H1 (cell line): ENCODE measurements at regions not wholly inside any gene's neighbourhood (a gene's known extent, or its start where the extent isn't known, plus 50 kb on each side); places are given as distances from the start of the nearest gene placed in this dataset.

Experiments
- CTCF ChIA-PET: fragments of 300-600 bp; sonication (Branson Sonifier 250); formaldehyde crosslinking; loops from one replicate; lab custom pipeline; 2021; ENCODE audit not compliant: partially characterized antibody; lab: Charles Lee
- POLR2A ChIA-PET: fragments of 300-600 bp; sonication (Branson Sonifier 250); formaldehyde crosslinking; loops from one replicate; lab custom pipeline; 2021; ENCODE audit warnings: inconsistent platforms; ENCODE audit not compliant: partially characterized antibody; lab: Charles Lee
- DNase-seq, 2 experiments: peaks; one replicate each; pipeline versions ENCODE4 v3.0.0 to v3.0.0-alpha.2; 2010 to 2022; ENCODE audit warnings: low spot score in 2 of 2, low read depth in 1 of 2, mixed read lengths in 1 of 2
- FAIRE-seq: peaks from 2 replicates; lab custom pipeline; 2011; peaks lifted over from hg19 to GRCh38; lab: Jason Lieb, UNC
- H2AFZ ChIP-seq: 2 replicates; pipeline ENCODE4 v1.8.1; 2012; ENCODE audit warnings: low read length, inconsistent platforms
- H2AK5ac ChIP-seq: 2 replicates; pipeline ENCODE4 v1.6.1; 2013; ENCODE audit warnings: low read depth, low read length
- H2BK120ac ChIP-seq: replicated peaks from 2 replicates; pipeline ENCODE3; 2013; ENCODE audit warnings: low read depth, low read length, inconsistent platforms
- H2BK12ac ChIP-seq: 2 replicates; pipeline ENCODE4 v1.6.1; 2013; ENCODE audit warnings: low read depth, low read length
- H2BK15ac ChIP-seq: 2 replicates; pipeline ENCODE4 v1.6.1; 2013; ENCODE audit warnings: low read length
- H2BK20ac ChIP-seq: 2 replicates; pipeline ENCODE4 v1.6.1; 2013; ENCODE audit warnings: low read length
- H2BK5ac ChIP-seq: 2 replicates; pipeline ENCODE4 v1.6.1; 2013; ENCODE audit warnings: low read depth, low read length
- H3K14ac ChIP-seq: 2 replicates; pipeline ENCODE4 v1.6.1; 2013; ENCODE audit warnings: inconsistent platforms; ENCODE audit not compliant: insufficient read length
- H3K18ac ChIP-seq: 2 replicates; pipeline ENCODE4 v1.6.1; 2013; ENCODE audit warnings: low read length; ENCODE audit errors: extremely low read depth
- H3K23ac ChIP-seq: 2 replicates; pipeline ENCODE4 v1.6.1; 2013; ENCODE audit warnings: inconsistent platforms; ENCODE audit not compliant: insufficient read length
- H3K23me2 ChIP-seq: 2 replicates; pipeline ENCODE4 v1.6.1; 2013; ENCODE audit warnings: low read depth, low read length
- H3K27ac ChIP-seq: 2 replicates; pipeline ENCODE4 v1.6.1; 2011; ENCODE audit warnings: low read depth, low read length, inconsistent platforms
- H3K27me3 ChIP-seq, 4 experiments: replicated peaks in 1 of 4; 1 replicate in 1 of 4; 2 replicates in 3 of 4; pipeline versions ENCODE4 v1.6.1 to v1.8.1; 2011 to 2013; ENCODE audit warnings: low read length in 3 of 4, mild to moderate bottlenecking in 3 of 4, inconsistent platforms in 2 of 4, mixed read lengths in 2 of 4, moderate library complexity in 1 of 4; ENCODE audit not compliant: control insufficient read depth in 3 of 4, insufficient read depth in 3 of 4; ENCODE audit errors: extremely low read depth in 1 of 4
- H3K36me3 ChIP-seq, 4 experiments: 2 replicates each; pipeline versions ENCODE4 v1.6.1 to v1.8.1; 2011 to 2013; ENCODE audit warnings: mild to moderate bottlenecking in 4 of 4, low read length in 3 of 4, moderate library complexity in 2 of 4, control low read depth in 1 of 4, inconsistent platforms in 1 of 4; ENCODE audit not compliant: insufficient read depth in 4 of 4, control insufficient read depth in 2 of 4
- H3K4ac ChIP-seq: replicated peaks from 2 replicates; pipeline ENCODE3; 2013; ENCODE audit warnings: low read length, low read depth, mixed read lengths, inconsistent platforms; ENCODE audit not compliant: insufficient read length
- H3K4me1 ChIP-seq, 4 experiments: replicated peaks in 1 of 4; 1 replicate in 1 of 4; 2 replicates in 3 of 4; pipeline versions ENCODE4 v1.6.1 to v1.8.1; 2011 to 2013; ENCODE audit warnings: low read length in 3 of 4, inconsistent platforms in 2 of 4, mixed read lengths in 1 of 4; ENCODE audit not compliant: insufficient read depth in 4 of 4, control insufficient read depth in 3 of 4
- H3K4me2 ChIP-seq, 2 experiments: 2 replicates each; pipeline versions ENCODE4 v1.6.1 to v1.8.1; 2011 to 2013; ENCODE audit warnings: low read depth in 2 of 2, low read length in 2 of 2, control low read depth in 1 of 2, inconsistent platforms in 1 of 2, mild to moderate bottlenecking in 1 of 2; ENCODE audit not compliant: insufficient read depth in 1 of 2
- H3K4me3 ChIP-seq, 4 experiments: fragments of 200-600, 300-600 bp in 1 of 4; sonication (generic), shearing (Covaris generic), sonication (Bioruptor Twin) in 1 of 4; 2 replicates each; pipeline versions ENCODE4 v1.5.1 to v1.8.1; 2011 to 2016; ENCODE audit warnings: low read length in 4 of 4, low read depth in 3 of 4, control low read depth in 2 of 4, inconsistent platforms in 2 of 4, mild to moderate bottlenecking in 2 of 4, mixed read lengths in 1 of 4, moderate library complexity in 1 of 4; ENCODE audit not compliant: insufficient read depth in 2 of 4; ENCODE audit errors: extremely low read depth in 1 of 4
- H3K56ac ChIP-seq: replicated peaks from 2 replicates; pipeline ENCODE3; 2013; ENCODE audit warnings: low read depth, mild to moderate bottlenecking, mixed read lengths, low read length, inconsistent platforms; ENCODE audit not compliant: insufficient read length
- H3K79me1 ChIP-seq: 2 replicates; pipeline ENCODE4 v1.6.1; 2013; ENCODE audit warnings: low read depth, low read length, control low read depth
- H3K79me2 ChIP-seq, 2 experiments: 2 replicates each; pipeline versions ENCODE4 v1.6.1 to v1.8.1; 2012 to 2013; ENCODE audit warnings: low read length in 2 of 2, mild to moderate bottlenecking in 2 of 2, inconsistent platforms in 1 of 2; ENCODE audit not compliant: insufficient read depth in 2 of 2, control insufficient read depth in 1 of 2
- H3K9ac ChIP-seq, 4 experiments: replicated peaks in 1 of 4; 1 replicate in 1 of 4; 2 replicates in 3 of 4; pipeline versions ENCODE4 v1.6.1 to v1.8.1; 2011 to 2013; ENCODE audit warnings: low read depth in 3 of 4, low read length in 3 of 4, control low read depth in 2 of 4, mild to moderate bottlenecking in 2 of 4, moderate library complexity in 2 of 4, inconsistent platforms in 1 of 4; ENCODE audit errors: extremely low read depth in 1 of 4
- H3K9me3 ChIP-seq, 2 experiments: 2 replicates each; pipeline versions ENCODE4 v1.6.1 to v1.8.1; 2012 to 2013; ENCODE audit warnings: mild to moderate bottlenecking in 2 of 2, moderate library complexity in 2 of 2, control low read depth in 1 of 2, inconsistent platforms in 1 of 2, low read depth in 1 of 2, low read length in 1 of 2, mixed read lengths in 1 of 2; ENCODE audit not compliant: insufficient read depth in 2 of 2
- H4K20me1 ChIP-seq, 2 experiments: replicated peaks in 1 of 2; 2 replicates each; pipeline versions ENCODE3 to v1.8.1; 2011 to 2013; ENCODE audit warnings: inconsistent platforms in 2 of 2, low read length in 2 of 2, mild to moderate bottlenecking in 1 of 2; ENCODE audit not compliant: insufficient read depth in 2 of 2, control insufficient read depth in 1 of 2
- H4K5ac ChIP-seq: 2 replicates; pipeline ENCODE4 v1.6.1; 2013; ENCODE audit warnings: low read length, low read depth, mixed read lengths, inconsistent platforms; ENCODE audit not compliant: insufficient read length
- H4K8ac ChIP-seq: 2 replicates; pipeline ENCODE4 v1.8.0; 2013; ENCODE audit warnings: mild to moderate bottlenecking, moderate library complexity, low read length, inconsistent platforms; ENCODE audit not compliant: insufficient read depth; ENCODE audit errors: extremely low read depth
- H4K91ac ChIP-seq: replicated peaks from 2 replicates; pipeline ENCODE3; 2013; ENCODE audit warnings: low read length, mixed read lengths, inconsistent platforms; ENCODE audit not compliant: insufficient read length
- BACH1 ChIP-seq: IDR thresholded peaks from 2 replicates; pipeline ENCODE4 v1.6.1; 2012; ENCODE audit warnings: low read length, improper control_type of control experiment
- HDAC6 ChIP-seq: IDR thresholded peaks from one replicate; pipeline ENCODE4 v1.7.1; 2012; ENCODE audit warnings: low read depth, mild to moderate bottlenecking, inconsistent platforms, low read length, moderate library complexity
- NANOG ChIP-seq: IDR thresholded peaks from 2 replicates; pipeline ENCODE4 v1.6.1; 2011; ENCODE audit warnings: low read length, low read depth, mild to moderate bottlenecking, inconsistent platforms; ENCODE audit not compliant: insufficient read depth, poor library complexity, severe bottlenecking
- PHF8 ChIP-seq: fragments of 200-600 bp; sonication (generic); conservative IDR thresholded peaks from 2 replicates; pipeline ENCODE4 v1.7.1; 2012; ENCODE audit warnings: low read depth, mild to moderate bottlenecking, inconsistent platforms, low read length, moderate library complexity
- SP1 ChIP-seq: IDR thresholded peaks from 2 replicates; pipeline ENCODE4 v1.6.1; 2011; ENCODE audit warnings: low read depth, low read length
- TCF12 ChIP-seq: IDR thresholded peaks from 2 replicates; pipeline ENCODE4 v1.6.1; 2011; ENCODE audit warnings: low read depth, mild to moderate bottlenecking, low read length
- TEAD4 ChIP-seq: IDR thresholded peaks from 2 replicates; pipeline ENCODE4 v1.6.1; 2012; ENCODE audit warnings: low read depth, low read length, inconsistent platforms, mixed read lengths
- WGBS, 2 experiments: shearing (Covaris generic) in 1 of 2; methylation state at CpG; one replicate each; pipeline versions ENCODE4 v1.1.6 to v1.1.7; 2013 to 2015; ENCODE audit warnings: low lambda C conversion rate in 2 of 2, mixed read lengths in 2 of 2, inconsistent platforms in 1 of 2, low coverage in 1 of 2, missing lambda C conversion rate in 1 of 2; ENCODE audit not compliant: insufficient replicate concordance in 2 of 2, insufficient coverage in 1 of 2, insufficient read length in 1 of 2; ENCODE audit errors: extremely low coverage in 1 of 2, missing lambda C conversion rate in 1 of 2; 5-methylcytosine and 5-hydroxymethylcytosine counted together

DNA sequence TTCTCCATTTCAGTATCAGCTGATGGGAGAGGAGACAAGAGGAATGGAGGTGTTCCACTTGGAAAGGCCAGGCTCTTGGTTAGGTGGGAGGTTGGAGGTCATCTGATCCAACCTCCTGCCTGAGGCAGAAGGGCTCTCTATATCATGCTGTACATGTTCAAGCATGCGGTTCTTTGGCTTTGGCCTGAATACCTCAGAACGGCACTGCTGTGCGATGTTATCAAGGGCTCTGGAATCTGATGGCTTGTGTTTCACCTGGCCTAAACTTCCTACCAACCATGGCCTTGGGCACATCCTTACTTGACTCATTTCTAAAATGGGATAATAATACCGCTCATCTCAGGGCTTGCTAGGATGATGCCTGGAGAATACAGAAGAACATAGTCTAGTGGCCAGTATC lies 90.1 kb upstream of the FAM169A start:
- CTCF ChIA-PET: interaction anchor here (1.1 kb wide), 2 partner anchors 19 to 94 kb away, joined by 3 to 4 read pairs; no protein-coding TSS in a partner anchor

More for the DNA sequence above, 90.1 kb upstream of the FAM169A start:
- no peaks in the 10 kb centered on the region for H3K27me3 ChIP-seq
- H4K8ac ChIP-seq: no peak overlapping the region
- H3K79me2 ChIP-seq: no peaks in the 10 kb centered on the region
- no peak overlapping the region for H3K18ac ChIP-seq
- DNase-seq: no peak
- no peak overlapping the region for H2BK15ac ChIP-seq
- no peak overlapping the region for H3K4me3 ChIP-seq
- H3K4me2 ChIP-seq: no peak overlapping the region
- no peak for FAIRE-seq
- WGBS, 2 experiments: 82% methylated on average over 4 of the region's 4 CpGs; no CpG with 5 or more reads in 1 of the 2 experiments
- no peak overlapping the region for H2AFZ ChIP-seq
- no peak overlapping the region for H4K91ac ChIP-seq
- no peak overlapping the region for H2AK5ac ChIP-seq
- POLR2A ChIA-PET: no interaction called here
- H2BK120ac ChIP-seq: no peak overlapping the region
- no peak overlapping the region for H3K56ac ChIP-seq
- H3K9me3 ChIP-seq: no peaks in the 10 kb centered on the region
- H3K23ac ChIP-seq: no peak overlapping the region
- no peak overlapping the region for H3K9ac ChIP-seq
- no peak overlapping the region for H3K14ac ChIP-seq
- H3K4ac ChIP-seq: no peak overlapping the region
- no peak overlapping the region for H3K27ac ChIP-seq
- H3K4me1 ChIP-seq: no peaks in the 10 kb centered on the region
- H2BK20ac ChIP-seq: no peak overlapping the region
- H4K20me1 ChIP-seq: no peaks in the 10 kb centered on the region
- no peak overlapping the region for H4K5ac ChIP-seq
- no peak overlapping the region for H2BK5ac ChIP-seq
- TF ChIP-seq SP1 (no peak), BACH1 (no peak), TEAD4 (no peak), HDAC6 (no peak), NANOG (no peak), TCF12 (no peak), PHF8 (no peak)
- H3K79me1 ChIP-seq: no peaks in the 10 kb centered on the region
- no peaks in the 10 kb centered on the region; the same call in 1 of the 2 replicates for H3K23me2 ChIP-seq
- H3K36me3 ChIP-seq: no peaks in the 10 kb centered on the region
- H2BK12ac ChIP-seq: no peak overlapping the region
